IMR-90 (cell line): ENCODE measurements at regions not wholly inside any gene's neighbourhood (a gene's known extent, or its start where the extent isn't known, plus 50 kb on each side); places are given as distances from the start of the nearest gene placed in this dataset.

Experiments
- ATAC-seq: fragments of 200-7000 bp; cut with Tn5 transposase; 2 replicates; pipeline ENCODE4 v1.9.1; 2020; ENCODE audit warnings: low read depth, mild to moderate bottlenecking, moderate library complexity
- BruUV-seq: library from RNA; stranded (reverse); fragments of 400-500 nt; replicated peaks from 2 replicates; lab custom pipeline; 2021; lab: Mats Ljungman, UMichigan
- CTCF ChIA-PET: fragments of 300-600 bp; formaldehyde crosslinking; extraction: SDS; loops from one replicate; lab custom pipeline; 2021; ENCODE audit warnings: antibody characterized with exemption; lab: Yijun Ruan, JAX
- POLR2A ChIA-PET: fragments of 300-600 bp; sonication (Branson Sonifier 250); formaldehyde crosslinking; loops from one replicate; lab custom pipeline; 2022; ENCODE audit warnings: antibody characterized with exemption; ENCODE audit not compliant: unreplicated experiment; lab: Charles Lee
- DNase-seq: peaks from one replicate; pipeline ENCODE4 v3.0.0; 2013
- H2AFZ ChIP-seq: replicated peaks from 2 replicates; pipeline ENCODE3; 2013; ENCODE audit warnings: low read length, mild to moderate bottlenecking; ENCODE audit not compliant: poor library complexity
- H2AK5ac ChIP-seq: 2 replicates; pipeline ENCODE4 v1.6.1; 2013; ENCODE audit warnings: low read depth, low read length, inconsistent platforms
- H2AK9ac ChIP-seq: replicated peaks from 2 replicates; pipeline ENCODE3; 2013; ENCODE audit warnings: mild to moderate bottlenecking, low read depth, low read length, moderate library complexity; ENCODE audit not compliant: poor library complexity
- H2BK120ac ChIP-seq: 2 replicates; pipeline ENCODE4 v1.6.1; 2013; ENCODE audit warnings: low read depth, low read length, inconsistent platforms
- H2BK15ac ChIP-seq: 3 replicates; pipeline ENCODE4 v1.6.1; 2013; ENCODE audit warnings: low read depth, low read length, inconsistent platforms
- H2BK20ac ChIP-seq: 2 replicates; pipeline ENCODE4 v1.6.1; 2013; ENCODE audit warnings: low read depth, mild to moderate bottlenecking, inconsistent platforms, low read length, moderate library complexity
- H2BK5ac ChIP-seq: 2 replicates; pipeline ENCODE4 v1.6.1; 2013; ENCODE audit warnings: mild to moderate bottlenecking, low read depth, low read length, inconsistent platforms; ENCODE audit not compliant: poor library complexity, severe bottlenecking
- H3K14ac ChIP-seq: replicated peaks from 2 replicates; pipeline ENCODE4 v1.6.1; 2013; ENCODE audit warnings: low read depth, low read length, inconsistent platforms
- H3K18ac ChIP-seq: 2 replicates; pipeline ENCODE4 v1.6.1; 2013; ENCODE audit warnings: low read depth, low read length, control low read depth
- H3K23ac ChIP-seq: 2 replicates; pipeline ENCODE4 v1.6.1; 2013; ENCODE audit warnings: low read depth, low read length, inconsistent platforms
- H3K27ac ChIP-seq: 2 replicates; pipeline ENCODE4 v1.5.1; 2013; ENCODE audit warnings: mild to moderate bottlenecking, control low read depth, low read length; ENCODE audit not compliant: insufficient read depth
- H3K27me3 ChIP-seq: 2 replicates; pipeline ENCODE4 v1.6.1; 2013; ENCODE audit warnings: low read length; ENCODE audit not compliant: control insufficient read depth, insufficient read depth
- H3K36me3 ChIP-seq: 2 replicates; pipeline ENCODE4 v1.6.1; 2013; ENCODE audit warnings: low read length, mixed read lengths; ENCODE audit not compliant: control insufficient read depth, insufficient read depth
- H3K4ac ChIP-seq: 2 replicates; pipeline ENCODE4 v1.6.1; 2013; ENCODE audit warnings: low read depth, low read length, inconsistent platforms
- H3K4me1 ChIP-seq: 2 replicates; pipeline ENCODE4 v1.6.1; 2013; ENCODE audit warnings: low read length, mixed read lengths; ENCODE audit not compliant: control insufficient read depth, insufficient read depth
- H3K4me2 ChIP-seq: 2 replicates; pipeline ENCODE4 v1.6.1; 2013; ENCODE audit warnings: low read depth, mild to moderate bottlenecking, control low read depth, low read length, moderate library complexity
- H3K4me3 ChIP-seq: 2 replicates; pipeline ENCODE4 v1.5.1; 2013; ENCODE audit warnings: low read depth, mild to moderate bottlenecking, control low read depth, low read length, moderate library complexity; ENCODE audit not compliant: insufficient read depth
- H3K56ac ChIP-seq: 2 replicates; pipeline ENCODE4 v1.6.1; 2013; ENCODE audit warnings: low read length, inconsistent platforms; ENCODE audit not compliant: insufficient read depth; ENCODE audit errors: extremely low read depth
- H3K79me1 ChIP-seq, 2 experiments: 2 replicates each; pipeline ENCODE4 v1.6.1; 2013; ENCODE audit warnings: low read length in 2 of 2, inconsistent platforms in 1 of 2, low read depth in 1 of 2
- H3K9ac ChIP-seq: 2 replicates; pipeline ENCODE4 v1.6.1; 2013; ENCODE audit warnings: low read depth, low read length, control low read depth
- H3K9me1 ChIP-seq: 2 replicates; pipeline ENCODE4 v1.6.1; 2013; ENCODE audit warnings: low read length, inconsistent platforms; ENCODE audit not compliant: insufficient read depth
- H3K9me3 ChIP-seq: 2 replicates; pipeline ENCODE4 v1.6.1; 2013; ENCODE audit warnings: low read length; ENCODE audit not compliant: control insufficient read depth, insufficient read depth
- H4K20me1 ChIP-seq: 2 replicates; pipeline ENCODE4 v1.6.1; 2013; ENCODE audit warnings: low read length, inconsistent platforms; ENCODE audit not compliant: insufficient read depth
- H4K5ac ChIP-seq: 2 replicates; pipeline ENCODE4 v1.6.1; 2013; ENCODE audit warnings: mild to moderate bottlenecking, low read depth, low read length, control low read depth
- H4K8ac ChIP-seq, 2 experiments: 2 replicates each; pipeline ENCODE4 v1.6.1; 2013; ENCODE audit warnings: low read depth in 2 of 2, low read length in 2 of 2, control low read depth in 1 of 2, inconsistent platforms in 1 of 2
- H4K91ac ChIP-seq: 2 replicates; pipeline ENCODE4 v1.6.1; 2013; ENCODE audit warnings: low read depth, low read length, inconsistent platforms; ENCODE audit not compliant: insufficient read depth
- BHLHE40 ChIP-seq: fragments of 150-350 bp; IDR thresholded peaks from 2 replicates; pipeline ENCODE4 v1.6.1; 2016; ENCODE audit warnings: mild to moderate bottlenecking, low read depth, low read length
- CEBPB ChIP-seq: IDR thresholded peaks from 2 replicates; pipeline ENCODE4 v1.6.1; 2012; ENCODE audit warnings: low read depth, low read length, improper control_type of control experiment
- CHD1 ChIP-seq: IDR thresholded peaks from 2 replicates; pipeline ENCODE4 v1.6.1; 2012; ENCODE audit warnings: low read depth, low read length, improper control_type of control experiment
- FOS ChIP-seq: fragments of 150-350 bp; IDR thresholded peaks from 2 replicates; pipeline ENCODE4 v1.6.1; 2016; ENCODE audit warnings: low read depth, low read length
- MAFK ChIP-seq: IDR thresholded peaks from 2 replicates; pipeline ENCODE4 v1.6.1; 2012; ENCODE audit warnings: low read depth, low read length, improper control_type of control experiment
- MAZ ChIP-seq: IDR thresholded peaks from 2 replicates; pipeline ENCODE4 v1.6.1; 2012; ENCODE audit warnings: low read depth, mild to moderate bottlenecking, low read length, improper control_type of control experiment, moderate library complexity, borderline replicate concordance
- MXI1 ChIP-seq: IDR thresholded peaks from 2 replicates; pipeline ENCODE4 v1.6.1; 2012; ENCODE audit warnings: low read depth, mild to moderate bottlenecking, low read length, moderate library complexity, borderline replicate concordance
- NFE2L2 ChIP-seq: fragments of 150-350 bp; IDR thresholded peaks from 2 replicates; pipeline ENCODE4 v1.6.1; 2016; ENCODE audit warnings: low read depth, mild to moderate bottlenecking, low read length
- POLR2A ChIP-seq: IDR thresholded peaks from 2 replicates; pipeline ENCODE4 v1.6.1; 2012; ENCODE audit warnings: mild to moderate bottlenecking, low read depth, low read length
- RAD21 ChIP-seq: IDR thresholded peaks from 2 replicates; pipeline ENCODE4 v1.6.1; 2012; ENCODE audit warnings: low read length, improper control_type of control experiment
- RCOR1 ChIP-seq: IDR thresholded peaks from 2 replicates; pipeline ENCODE4 v1.6.1; 2012; ENCODE audit warnings: mild to moderate bottlenecking, low read length, improper control_type of control experiment; ENCODE audit not compliant: insufficient replicate concordance
- RFX5 ChIP-seq: IDR thresholded peaks from 2 replicates; pipeline ENCODE4 v1.8.0; 2012; ENCODE audit warnings: low read depth, mild to moderate bottlenecking, low read length, moderate library complexity
- SMC3 ChIP-seq: fragments of 150-350 bp; IDR thresholded peaks from 2 replicates; pipeline ENCODE4 v1.6.1; 2016; ENCODE audit warnings: low read depth, mild to moderate bottlenecking, antibody characterized with exemption, low read length, moderate library complexity
- WGBS, 2 experiments: methylation state at CpG; one replicate each; pipeline versions ENCODE4 v1.1.5 to v1.1.7; 2013; ENCODE audit warnings: missing lambda C conversion rate in 2 of 2; ENCODE audit not compliant: insufficient read length in 1 of 2; ENCODE audit errors: extremely low coverage in 2 of 2; 5-methylcytosine and 5-hydroxymethylcytosine counted together
- dilution Hi-C: fragments of 300-500 bp; cut with HindIII; formaldehyde crosslinking; loops from one replicate; pipeline ENCODE4 v1.14.3; 2018; ENCODE audit warnings: low sequenced_read_pairs; ENCODE audit not compliant: unreplicated experiment
- in situ Hi-C: fragments of 300-500 bp; cut with MboI; formaldehyde crosslinking; loops from 3 replicates; pipeline ENCODE4 v1.14.3; 2019; ENCODE audit warnings: low sequenced_read_pairs, inconsistent platforms, mixed read lengths
- intact Hi-C: fragments of 100-400 bp; cut with micrococcal nuclease; formaldehyde crosslinking; loops from 2 replicates; pipeline ENCODE4 v1.10.0; 2022
- TF ChIP-seq, protein P1 (sequence below): fragments of 150-350 bp; IDR thresholded peaks from 2 replicates; pipeline ENCODE4 v1.6.1; 2016; ENCODE audit warnings: low read depth, mild to moderate bottlenecking, low read length, moderate library complexity, borderline replicate concordance
- TF ChIP-seq, protein P2 (sequence below): conservative IDR thresholded peaks from 2 replicates; pipeline ENCODE4 v1.5.1; 2012; ENCODE audit warnings: mild to moderate bottlenecking, low read depth, low read length, improper control_type of control experiment
- TF ChIP-seq, protein P3 (sequence below): fragments of 150-350 bp; IDR thresholded peaks from 2 replicates; pipeline ENCODE4 v1.6.1; 2017; ENCODE audit warnings: mild to moderate bottlenecking, antibody characterized with exemption, low read length, low read depth

DNA sequence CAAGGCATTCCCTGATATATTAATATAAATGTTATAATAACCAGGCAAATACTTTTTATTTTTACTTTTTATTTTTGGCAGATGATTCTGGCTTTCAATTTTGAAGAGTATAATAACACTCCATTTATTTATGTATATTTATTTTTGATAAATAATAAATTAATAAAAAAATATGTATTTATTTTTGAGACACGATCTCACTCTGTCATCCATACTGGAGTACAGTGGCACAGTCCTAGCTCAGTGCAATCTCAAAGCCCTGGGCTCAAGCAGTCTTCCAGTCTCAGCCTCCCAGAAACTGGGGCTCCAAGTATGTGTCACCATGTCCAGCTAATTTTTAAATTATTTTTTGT is 93.4 kb upstream of the ITGA6 start:
- Histone ChIP-seq H3K14ac (no peak overlapping the region), H4K8ac (no peak overlapping the region), H2BK20ac (no peak overlapping the region), H3K9me1 (peaks cover 2% of the 10 kb centered on the region; the same call in 1 of the 2 replicates), H2BK15ac (no peak overlapping the region), H3K4me1 (peaks cover 2% of the 10 kb centered on the region; the same call in 1 of the 2 replicates), H3K27me3 (no peaks in the 10 kb centered on the region), H2AK9ac (no peak overlapping the region), H4K91ac (no peak overlapping the region), H3K4ac (no peak overlapping the region), H2BK5ac (no peak overlapping the region), H2BK120ac (no peak overlapping the region), H2AK5ac (no peak overlapping the region), H3K79me1 (no peaks in the 10 kb centered on the region), H3K27ac (no peak overlapping the region), H3K9ac (no peak overlapping the region), H2AFZ (no peak overlapping the region), H3K4me2 (no peak overlapping the region), H3K56ac (no peak overlapping the region), H4K5ac (no peak overlapping the region), H3K4me3 (no peak overlapping the region), H3K36me3 (no peaks in the 10 kb centered on the region), H3K18ac (no peak overlapping the region), H3K23ac (no peak overlapping the region), H4K20me1 (no peaks in the 10 kb centered on the region), H3K9me3 (no peaks in the 10 kb centered on the region)
- WGBS, 2 experiments = no CpG with 5 or more reads among the region's 1 CpG
- ATAC-seq (no peak), DNase-seq (no peak)
- BruUV-seq = no TSS peak
- TF ChIP-seq MAFK (no peak), CHD1 (no peak), FOS (no peak), RFX5 (no peak), BHLHE40 (no peak), RAD21 (no peak), MXI1 (no peak), SMC3 (no peak), CEBPB (no peak), POLR2A (no peak), NFE2L2 (no peak), RCOR1 (no peak), MAZ (no peak)
- TF ChIP-seq, protein P1, sequence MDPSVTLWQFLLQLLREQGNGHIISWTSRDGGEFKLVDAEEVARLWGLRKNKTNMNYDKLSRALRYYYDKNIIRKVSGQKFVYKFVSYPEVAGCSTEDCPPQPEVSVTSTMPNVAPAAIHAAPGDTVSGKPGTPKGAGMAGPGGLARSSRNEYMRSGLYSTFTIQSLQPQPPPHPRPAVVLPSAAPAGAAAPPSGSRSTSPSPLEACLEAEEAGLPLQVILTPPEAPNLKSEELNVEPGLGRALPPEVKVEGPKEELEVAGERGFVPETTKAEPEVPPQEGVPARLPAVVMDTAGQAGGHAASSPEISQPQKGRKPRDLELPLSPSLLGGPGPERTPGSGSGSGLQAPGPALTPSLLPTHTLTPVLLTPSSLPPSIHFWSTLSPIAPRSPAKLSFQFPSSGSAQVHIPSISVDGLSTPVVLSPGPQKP = no peak
- TF ChIP-seq, protein P2, sequence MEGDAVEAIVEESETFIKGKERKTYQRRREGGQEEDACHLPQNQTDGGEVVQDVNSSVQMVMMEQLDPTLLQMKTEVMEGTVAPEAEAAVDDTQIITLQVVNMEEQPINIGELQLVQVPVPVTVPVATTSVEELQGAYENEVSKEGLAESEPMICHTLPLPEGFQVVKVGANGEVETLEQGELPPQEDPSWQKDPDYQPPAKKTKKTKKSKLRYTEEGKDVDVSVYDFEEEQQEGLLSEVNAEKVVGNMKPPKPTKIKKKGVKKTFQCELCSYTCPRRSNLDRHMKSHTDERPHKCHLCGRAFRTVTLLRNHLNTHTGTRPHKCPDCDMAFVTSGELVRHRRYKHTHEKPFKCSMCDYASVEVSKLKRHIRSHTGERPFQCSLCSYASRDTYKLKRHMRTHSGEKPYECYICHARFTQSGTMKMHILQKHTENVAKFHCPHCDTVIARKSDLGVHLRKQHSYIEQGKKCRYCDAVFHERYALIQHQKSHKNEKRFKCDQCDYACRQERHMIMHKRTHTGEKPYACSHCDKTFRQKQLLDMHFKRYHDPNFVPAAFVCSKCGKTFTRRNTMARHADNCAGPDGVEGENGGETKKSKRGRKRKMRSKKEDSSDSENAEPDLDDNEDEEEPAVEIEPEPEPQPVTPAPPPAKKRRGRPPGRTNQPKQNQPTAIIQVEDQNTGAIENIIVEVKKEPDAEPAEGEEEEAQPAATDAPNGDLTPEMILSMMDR = no peak
- TF ChIP-seq, protein P3, sequence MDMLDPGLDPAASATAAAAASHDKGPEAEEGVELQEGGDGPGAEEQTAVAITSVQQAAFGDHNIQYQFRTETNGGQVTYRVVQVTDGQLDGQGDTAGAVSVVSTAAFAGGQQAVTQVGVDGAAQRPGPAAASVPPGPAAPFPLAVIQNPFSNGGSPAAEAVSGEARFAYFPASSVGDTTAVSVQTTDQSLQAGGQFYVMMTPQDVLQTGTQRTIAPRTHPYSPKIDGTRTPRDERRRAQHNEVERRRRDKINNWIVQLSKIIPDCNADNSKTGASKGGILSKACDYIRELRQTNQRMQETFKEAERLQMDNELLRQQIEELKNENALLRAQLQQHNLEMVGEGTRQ = no peak
- intact Hi-C loops (no loop called here), dilution Hi-C loops (no loop called here), in situ Hi-C loops (no loop called here)
- POLR2A ChIA-PET = no interaction called here
- CTCF ChIA-PET = no interaction called here
